Activated CD4-positive, CD25-positive, alpha-beta regulatory T cell (primary cell): ENCODE measurements at regions not wholly inside any gene's neighbourhood (a gene's known extent, or its start where the extent isn't known, plus 50 kb on each side); places are given as distances from the start of the nearest gene placed in this dataset.

Experiments used
- DNase-seq, 4 experiments: peaks; one replicate each; lab custom pipeline; 2025; lab: John Stamatoyannopoulos, UW

DNA sequence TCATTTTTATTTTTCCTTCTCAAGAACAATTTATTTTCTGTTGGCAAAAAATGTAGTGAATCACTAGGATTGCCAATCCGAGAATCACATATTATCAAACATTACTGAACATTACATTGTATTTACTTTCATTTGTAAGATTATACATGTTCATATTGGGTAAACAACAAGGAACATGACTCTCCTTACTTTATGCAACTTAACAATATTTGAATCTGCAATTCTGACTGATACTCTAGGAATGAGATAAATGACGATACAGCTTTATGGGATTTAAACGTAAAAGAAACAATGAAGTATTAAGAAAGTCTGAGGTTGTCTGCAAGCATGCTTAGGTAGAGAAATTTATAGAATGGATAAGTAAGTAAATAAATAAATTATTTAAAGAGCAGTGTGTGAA is 2302.9 kb downstream of the MAT2B start:
- no peak for DNase-seq

DNA sequence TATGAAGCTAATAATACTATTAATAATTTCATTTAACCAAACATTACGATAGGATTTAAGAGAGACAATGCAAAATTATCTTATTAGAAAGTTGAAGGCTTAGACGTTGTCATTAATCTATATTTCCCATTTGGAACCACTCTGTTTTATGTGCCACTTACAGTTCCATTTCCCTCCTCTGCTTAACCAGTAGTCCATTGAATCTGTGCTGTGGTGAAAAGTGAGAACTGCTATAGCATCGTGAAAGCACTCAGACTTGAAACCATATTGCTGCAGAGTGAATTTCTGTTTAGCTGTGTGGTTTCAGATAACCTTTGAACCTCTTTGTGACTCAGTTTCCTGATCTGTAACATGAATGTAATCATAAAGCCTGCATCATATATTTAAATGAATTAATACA is 2304.5 kb downstream of the MAT2B start:
- DNase-seq = no peak

GRCh38 chr5:165829504-165829903 is 2324.1 kb downstream of the MAT2B start:
- no peak for DNase-seq

- DNase-seq = no peak
These were observed 2329.5 kb downstream of the MAT2B start for GRCh38 chr5:165834891-165835290.

DNA sequence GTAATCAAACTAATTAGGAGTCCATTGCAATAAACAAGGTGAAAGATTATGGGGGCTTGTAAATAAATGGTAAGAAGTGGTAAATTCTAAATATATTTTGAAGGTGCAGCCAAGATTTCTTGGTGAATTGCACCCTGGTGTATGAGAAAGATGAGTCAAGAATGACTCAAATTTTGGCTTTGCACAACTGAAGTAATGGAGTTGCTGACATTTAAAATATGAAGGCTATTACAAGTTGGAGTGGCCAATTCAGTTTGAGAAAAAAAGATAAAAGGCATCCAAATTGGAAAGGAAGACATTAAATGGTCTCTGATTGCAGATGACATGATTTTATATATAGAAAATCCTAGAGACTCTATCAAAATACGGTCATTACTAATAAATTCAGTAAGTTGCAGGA is 2330.6 kb downstream of the MAT2B start:
- DNase-seq = no peak

DNA sequence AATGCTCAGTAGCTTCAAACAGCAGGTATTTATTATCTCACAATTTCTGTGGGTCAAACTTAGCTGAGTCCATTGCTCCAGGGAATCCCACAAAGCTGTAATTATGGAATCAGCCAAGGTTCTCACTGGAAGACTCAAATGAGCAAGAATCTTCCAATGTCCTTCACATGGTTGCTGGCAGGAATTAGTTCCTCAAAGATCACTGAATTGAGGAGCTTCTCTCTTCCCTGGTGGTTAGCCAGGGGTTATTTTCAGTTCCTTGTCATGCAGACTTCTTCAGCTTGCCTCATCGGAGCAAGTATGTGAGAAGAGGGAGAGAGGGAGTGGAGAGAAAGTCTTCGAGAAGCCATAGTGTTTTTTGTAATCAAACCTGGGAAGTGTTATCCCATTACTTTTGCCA is 2331.9 kb downstream of the MAT2B start:
- DNase-seq = no peak

- no peak for DNase-seq
These were observed 2339.2 kb downstream of the MAT2B start for GRCh38 chr5:165844571-165844970.

DNA sequence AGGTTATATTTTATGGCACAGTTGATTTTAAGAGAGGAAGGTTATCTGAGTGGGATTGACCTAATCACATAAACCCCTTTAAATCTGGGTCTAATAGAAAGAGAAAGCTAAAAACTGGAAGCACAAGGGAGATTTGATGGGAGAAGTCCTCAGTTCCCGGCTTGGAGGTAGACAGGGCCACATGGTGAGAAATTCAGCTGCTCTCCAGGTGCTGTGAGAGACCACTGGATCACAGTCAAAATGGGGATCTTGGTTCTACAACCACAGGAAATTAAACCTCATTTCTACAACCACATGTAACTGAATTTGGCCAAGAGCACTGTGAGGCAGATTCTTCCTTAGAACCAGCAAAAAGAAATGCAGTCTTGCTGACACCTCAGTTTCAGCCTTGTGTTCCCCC is 2352.7 kb downstream of the MAT2B start:
- DNase-seq = no peak

- DNase-seq = no peak
These were observed 2353.8 kb downstream of the MAT2B start for GRCh38 chr5:165859251-165859650.

DNA sequence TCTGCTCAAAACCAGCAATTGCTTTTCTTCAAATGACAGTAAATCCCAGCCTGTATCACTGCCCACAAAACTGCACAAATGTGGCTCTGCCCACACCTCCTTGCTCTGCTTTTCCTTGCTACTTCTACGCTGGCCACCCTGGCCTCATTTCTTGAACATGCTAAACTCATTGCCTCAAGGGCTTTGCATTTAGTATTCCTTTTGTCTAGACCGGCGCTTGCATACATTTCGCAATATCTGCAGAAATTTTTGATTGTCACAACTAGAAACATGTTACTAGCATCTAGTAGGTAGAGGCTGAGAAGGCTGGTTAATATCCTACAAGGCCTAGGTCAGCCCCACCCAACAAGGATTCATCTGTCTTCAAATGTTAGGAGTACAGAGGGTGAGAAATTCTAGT is 2357.8 kb downstream of the MAT2B start:
- DNase-seq = no peak

DNA sequence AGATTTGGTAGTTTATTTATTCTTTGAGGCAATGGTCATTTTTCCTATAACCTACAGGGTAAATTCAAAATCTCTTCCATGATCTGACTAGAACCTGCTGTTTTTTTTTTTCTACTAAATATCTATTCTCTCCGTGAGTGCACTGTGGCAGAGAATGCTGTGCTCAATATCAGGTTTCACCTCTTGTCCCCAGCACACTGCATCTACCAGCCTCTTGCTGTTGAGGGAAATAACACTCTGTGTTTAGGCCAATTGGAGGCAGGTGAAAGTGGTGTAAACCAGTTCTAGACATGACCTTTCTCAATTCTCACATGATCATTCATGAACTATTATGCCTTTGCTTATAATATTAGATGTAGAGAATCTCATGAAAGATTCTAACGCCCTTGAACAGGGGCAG is 2365.9 kb downstream of the MAT2B start:
- no peak for DNase-seq

DNA sequence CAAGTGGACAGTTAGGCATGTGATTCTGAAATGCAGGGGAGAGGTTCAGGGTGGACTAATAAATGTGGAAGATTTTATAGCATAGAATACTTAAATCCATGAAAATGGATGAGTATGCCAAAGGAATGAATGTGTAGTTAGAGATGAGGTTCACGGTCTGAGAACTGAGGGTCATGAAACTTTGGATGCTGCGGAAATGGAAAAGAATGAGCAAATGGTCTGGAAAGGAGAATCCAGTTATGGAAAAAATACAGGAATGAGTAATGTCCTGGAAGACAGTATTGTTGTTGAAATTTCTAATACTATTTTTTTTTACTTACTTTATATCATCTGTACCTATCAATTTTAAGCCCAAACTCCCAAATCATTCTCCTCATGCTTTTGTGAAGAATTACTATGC is 2369.4 kb downstream of the MAT2B start:
- no peak for DNase-seq

DNA sequence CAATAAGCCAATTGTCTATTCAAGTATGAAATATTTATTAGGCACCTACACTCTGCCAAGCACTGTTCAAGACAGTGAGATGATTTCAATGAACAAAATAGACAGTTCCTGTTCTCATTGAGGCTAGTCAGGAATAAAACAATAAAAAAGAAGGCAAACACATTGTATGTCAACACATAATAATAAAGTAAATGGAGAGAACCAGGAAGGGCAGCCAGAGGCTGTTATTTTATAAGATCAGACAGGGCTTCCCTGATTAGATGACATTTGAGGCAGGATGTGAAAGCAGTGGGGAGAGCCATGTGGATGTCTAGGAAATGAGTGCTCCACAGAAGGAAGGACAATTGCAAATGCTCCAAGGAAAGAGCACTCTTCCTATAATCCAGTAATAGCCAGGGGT is 2371.1 kb downstream of the MAT2B start:
- no peak for DNase-seq

- DNase-seq = no peak
These were observed 2372.1 kb downstream of the MAT2B start for GRCh38 chr5:165877475-165877874.

- no peak for DNase-seq
These were observed 2375.8 kb downstream of the MAT2B start for GRCh38 chr5:165881259-165881658.

GRCh38 chr5:165882099-165882498 is 2376.7 kb downstream of the MAT2B start:
- DNase-seq = no peak

- no peak for DNase-seq
These were observed 2380.4 kb downstream of the MAT2B start for GRCh38 chr5:165885623-165886350.

GRCh38 chr5:165887147-165887546 is 2381.7 kb downstream of the MAT2B start:
- no peak for DNase-seq

GRCh38 chr5:165892383-165892782 is 2387.0 kb downstream of the MAT2B start:
- DNase-seq = no peak

- no peak for DNase-seq
These were observed 2389.5 kb downstream of the MAT2B start for GRCh38 chr5:165894916-165895315.

DNA sequence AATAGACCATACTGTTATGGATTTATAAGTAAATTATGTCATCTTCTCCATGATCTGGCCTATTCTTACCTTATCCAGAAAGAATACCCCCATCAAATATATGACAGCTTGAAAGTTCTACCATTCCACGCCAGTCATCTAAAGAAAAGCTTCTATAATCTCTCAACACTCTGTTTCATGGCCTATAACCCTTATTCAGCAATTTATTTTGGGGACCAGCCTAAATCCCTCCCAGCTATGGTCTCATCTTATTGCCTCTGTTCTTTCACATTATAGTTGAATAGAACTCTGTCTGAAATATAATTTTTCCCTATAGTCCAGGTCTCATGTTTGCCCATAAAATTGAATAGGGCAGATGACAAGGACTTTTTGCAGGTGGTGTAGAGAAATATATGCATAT is 2387.6 kb upstream of the WWC1 start:
- DNase-seq = no peak

DNA sequence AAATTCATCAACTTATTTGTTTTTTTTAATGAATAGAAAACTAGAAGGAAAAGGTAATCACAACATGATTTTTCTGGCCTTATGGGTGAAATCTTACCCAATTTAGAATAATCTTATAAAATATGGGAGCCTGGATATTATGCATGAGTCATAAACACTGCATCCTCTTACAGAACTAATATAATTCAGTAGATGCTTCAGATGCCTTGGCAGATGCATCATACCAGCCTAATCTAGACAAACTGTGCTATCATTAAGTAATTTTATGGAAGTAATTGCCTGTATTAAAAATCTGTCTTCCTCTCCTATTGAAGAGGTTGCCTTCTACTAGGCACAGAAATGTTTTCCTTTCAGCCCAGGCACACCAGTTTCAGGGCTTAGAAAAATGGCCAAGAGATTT is 2384.6 kb upstream of the WWC1 start:
- no peak for DNase-seq

GRCh38 chr5:165913059-165913458 is 2378.4 kb upstream of the WWC1 start:
- no peak for DNase-seq

- DNase-seq = no peak
These were observed 2377.0 kb upstream of the WWC1 start for GRCh38 chr5:165914456-165914855.

- DNase-seq = no peak
These were observed 2372.2 kb upstream of the WWC1 start for GRCh38 chr5:165919196-165919595.
